CD4-positive, alpha-beta memory T cell (primary cell): ENCODE measurements at regions not wholly inside any gene's neighbourhood (a gene's known extent, or its start where the extent isn't known, plus 50 kb on each side); places are given as distances from the start of the nearest gene placed in this dataset. TPM values are rescaled to one million over a fixed set of nuclear protein-coding genes. Genes with fewer than 3 reads are reported as not detected.

ENCODE experiments used
- CTCF ChIA-PET: fragments of 350-600 bp; sonication (Branson Sonifier 250); formaldehyde crosslinking; loops from one replicate; lab custom pipeline; 2021; ENCODE audit warnings: inconsistent platforms; ENCODE audit not compliant: partially characterized antibody; lab: Charles Lee
- POLR2A ChIA-PET: fragments of 350-600 bp; sonication (Branson Sonifier 250); formaldehyde crosslinking; loops from one replicate; lab custom pipeline; 2021; ENCODE audit not compliant: partially characterized antibody; lab: Charles Lee
- DNase-seq, 5 donors: peaks; one replicate each; pipeline versions ENCODE4 v3.0.0 to v3.0.0-alpha.2; 2020 to 2022; ENCODE audit warnings: mixed read lengths in 1 of 5
- H3K27ac ChIP-seq: one replicate; pipeline ENCODE4 v1.7.0; 2013; ENCODE audit warnings: low read depth, low read length
- H3K27me3 ChIP-seq: 2 replicates; pipeline ENCODE4 v1.7.0; 2013; ENCODE audit warnings: mild to moderate bottlenecking, low read length, moderate library complexity; ENCODE audit not compliant: insufficient read depth
- H3K36me3 ChIP-seq: 2 replicates; pipeline ENCODE4 v1.7.0; 2013; ENCODE audit warnings: mild to moderate bottlenecking, low read length, moderate library complexity; ENCODE audit not compliant: insufficient read depth
- H3K4me1 ChIP-seq: 2 replicates; pipeline ENCODE4 v1.7.0; 2013; ENCODE audit warnings: mild to moderate bottlenecking, low read length, moderate library complexity; ENCODE audit not compliant: insufficient read depth
- H3K4me3 ChIP-seq, 2 donors: one replicate each; pipeline ENCODE4 v1.7.0; 2013; ENCODE audit warnings: low read length in 2 of 2, mild to moderate bottlenecking in 1 of 2
- H3K9me3 ChIP-seq, 2 donors: one replicate each; pipeline ENCODE4 v1.7.0; 2013; ENCODE audit warnings: low read length in 2 of 2, control low read depth in 1 of 2; ENCODE audit not compliant: control insufficient read depth in 1 of 2
- H3K27ac Mint-ChIP-seq, 7 donors: one replicate each; pipeline ENCODE4 v1.8.0; 2020 to 2021; ENCODE audit warnings: mixed read lengths in 7 of 7, mild to moderate bottlenecking in 6 of 7, inconsistent platforms in 3 of 7, moderate library complexity in 3 of 7
- H3K27me3 Mint-ChIP-seq, 2 donors: one replicate each; pipeline ENCODE4 v1.8.0; 2020 to 2021; ENCODE audit warnings: mixed read lengths in 2 of 2
- H3K36me3 Mint-ChIP-seq, 2 donors: one replicate each; pipeline ENCODE4 v1.8.0; 2020 to 2021; ENCODE audit warnings: mixed read lengths in 2 of 2, inconsistent platforms in 1 of 2, mild to moderate bottlenecking in 1 of 2
- H3K4me1 Mint-ChIP-seq, 4 donors: one replicate each; pipeline ENCODE4 v1.8.0; 2020 to 2021; ENCODE audit warnings: mixed read lengths in 4 of 4, mild to moderate bottlenecking in 1 of 4
- H3K4me3 Mint-ChIP-seq, 8 donors: one replicate each; pipeline ENCODE4 v1.8.0; 2020 to 2021; ENCODE audit warnings: mixed read lengths in 8 of 8, mild to moderate bottlenecking in 7 of 8, moderate library complexity in 6 of 8, inconsistent platforms in 3 of 8
- H3K9me3 Mint-ChIP-seq, 8 donors: one replicate each; pipeline ENCODE4 v1.8.0; 2020 to 2021; ENCODE audit warnings: mixed read lengths in 8 of 8, mild to moderate bottlenecking in 5 of 8, inconsistent platforms in 3 of 8, moderate library complexity in 1 of 8
- intact Hi-C: fragments of 100-400 bp; cut with micrococcal nuclease; formaldehyde crosslinking; loops from one replicate; pipeline ENCODE4 v1.15.1; 2023
- microRNA-seq: library from miRNA; unstranded; fragments of <30 nt; microRNA quantifications from one replicate; pipeline ENCODE4 v1.2.0, GENCODE V29; 2021; ENCODE audit warnings: borderline replicate concordance, borderline number of aligned reads, borderline microRNAs expressed, mixed read lengths

DNA sequence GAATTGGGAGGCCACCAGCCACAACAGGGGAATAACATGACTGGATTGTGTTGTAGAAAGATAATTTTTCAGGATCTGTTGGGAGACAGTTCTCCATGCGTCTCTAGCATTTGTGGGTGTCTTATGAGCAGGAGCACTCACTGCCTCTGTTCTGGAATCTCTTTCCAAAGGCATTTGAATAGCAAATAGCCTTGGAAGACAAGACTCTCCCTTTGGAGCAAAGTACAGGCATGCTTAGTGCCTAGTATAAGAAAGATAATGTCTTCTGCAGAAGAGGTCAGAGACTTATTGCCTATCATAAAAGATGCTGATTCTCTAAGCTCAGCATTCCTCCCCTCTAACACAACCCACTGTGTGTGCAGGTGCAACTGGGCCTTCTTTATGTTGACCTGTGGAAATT, 58.3 kb downstream of the VCPKMT start:
- Mint-ChIP-seq H3K27ac (peak overlapping the region in 3 of 7 donors; percentile 37 to 64 (median 37)), H3K4me3 (no peak overlapping the region), H3K27me3 (no peaks in the 10 kb centered on the region), H3K9me3 (peaks cover 0 to 2% (median 0%) of the 10 kb centered on the region in 8 donors), H3K36me3 (no peaks in the 10 kb centered on the region), H3K4me1 (peaks cover 40 to 69% (median 59%) of the 10 kb centered on the region in 4 donors)
- Histone ChIP-seq H3K9me3 (no peaks in the 10 kb centered on the region), H3K36me3 (no peaks in the 10 kb centered on the region), H3K4me3 (no peak overlapping the region), H3K27me3 (no peaks in the 10 kb centered on the region), H3K27ac (no peak overlapping the region), H3K4me1 (peaks cover 57% of the 10 kb centered on the region)
- DNase-seq = no peak
- intact Hi-C loops = no loop called here
- ChIA-PET CTCF (interaction anchor here (1.6 kb wide), 1 partner anchor 30 kb away, joined by 3 read pairs; no protein-coding TSS in a partner anchor), POLR2A (interaction anchor here (1.0 to 1.2 kb wide), 2 partner anchors 87 to 196 kb away, joined by 3 read pairs; no protein-coding TSS in a partner anchor)

Small RNAs in the stretch of these regions (microRNA-seq; reads per million reads assigned to microRNA genes)
- gene MIR6076 = not detected
